ENCODE measurements at regions not wholly inside any gene's neighbourhood (a gene's known extent, or its start where the extent isn't known, plus 50 kb on each side); places are given as distances from the start of the nearest gene placed in this dataset.
"Not testable (repeated sequence)": the region's sequence is repeated elsewhere in the genome, so short reads cannot be mapped to it uniquely, and the experiment has no call there.

- no peak for TF ChIP-seq CTCF (IDR thresholded peaks at IDR 0.05; ENCODE audit: insufficient read depth, low read depth, low read length, missing control alignments)
- no peak overlapping the region for H3K4me3 ChIP-seq (ENCODE audit: low read depth, low read length)
- DNase-seq (ENCODE audit: low read depth) = no peak
Observed at GRCh38 chr7:153772966-153773365, 279.2 kb upstream of the DPP6 start.

GRCh38 chr7:153776940-153777339 is 275.3 kb upstream of the DPP6 start:
- not testable (repeated sequence) for DNase-seq (ENCODE audit: low read depth); H3K4me3 ChIP-seq (ENCODE audit: low read depth, low read length)

GRCh38 chr7:153797363-153797762 is 254.8 kb upstream of the DPP6 start:
- H3K4me3 ChIP-seq (ENCODE audit: low read depth, low read length); DNase-seq (ENCODE audit: low read depth): not testable (repeated sequence)

- DNase-seq (ENCODE audit: low read depth) = no peak
- no peak for TF ChIP-seq CTCF (IDR thresholded peaks at IDR 0.05; ENCODE audit: insufficient read depth, low read depth, low read length, missing control alignments)
- no peak overlapping the region for H3K4me3 ChIP-seq (ENCODE audit: low read depth, low read length)
Observed at GRCh38 chr7:153808117-153808516, 244.1 kb upstream of the DPP6 start.

GRCh38 chr7:153829525-153829924 is 222.7 kb upstream of the DPP6 start:
- no peak overlapping the region for H3K4me3 ChIP-seq (ENCODE audit: low read depth, low read length)
- no peak for DNase-seq (ENCODE audit: low read depth)
- TF ChIP-seq CTCF (IDR thresholded peaks at IDR 0.05; ENCODE audit: insufficient read depth, low read depth, low read length, missing control alignments) = no peak

- no peak overlapping the region for H3K4me3 ChIP-seq (ENCODE audit: low read depth, low read length)
- no peak for DNase-seq (ENCODE audit: low read depth)
- no peak for TF ChIP-seq CTCF (IDR thresholded peaks at IDR 0.05; ENCODE audit: insufficient read depth, low read depth, low read length, missing control alignments)
Observed at GRCh38 chr7:153832160-153832559, 220.0 kb upstream of the DPP6 start.

GRCh38 chr7:153835103-153835502 is 217.1 kb upstream of the DPP6 start:
- no peak for TF ChIP-seq CTCF (IDR thresholded peaks at IDR 0.05; ENCODE audit: insufficient read depth, low read depth, low read length, missing control alignments)
- no peak overlapping the region for H3K4me3 ChIP-seq (ENCODE audit: low read depth, low read length)
- no peak for DNase-seq (ENCODE audit: low read depth)

- no peak for DNase-seq (ENCODE audit: low read depth)
Observed at GRCh38 chr7:153835712-153836265, 216.4 kb upstream of the DPP6 start.

More at GRCh38 chr7:153835712-153836265, 216.4 kb upstream of the DPP6 start:
- TF ChIP-seq CTCF (IDR thresholded peaks at IDR 0.05; ENCODE audit: insufficient read depth, low read depth, low read length, missing control alignments) = no peak
- H3K4me3 ChIP-seq (ENCODE audit: low read depth, low read length) = no peak overlapping the region

Measured in GM12865 (cell line).